Pancreas (tissue), 10 donors: ENCODE measurements at regions not wholly inside any gene's neighbourhood (a gene's known extent, or its start where the extent isn't known, plus 50 kb on each side); places are given as distances from the start of the nearest gene placed in this dataset.
"Not testable (repeated sequence)": the region's sequence is repeated elsewhere in the genome, so short reads cannot be mapped to it uniquely, and the experiment has no call there.

Source experiments
- ATAC-seq, 4 donors: fragments of 200-7000 bp; cut with Tn5 transposase; one replicate each; pipeline versions ENCODE4 v1.8.0 to v1.9.1; 2020; ENCODE audit warnings: mild to moderate bottlenecking in 4 of 4, moderate library complexity in 4 of 4
- DNase-seq, 6 donors: peaks; one replicate each; pipeline ENCODE4 v3.0.0-alpha.2; 2020
- FAIRE-seq: peaks from 2 replicates; lab custom pipeline; 2012; peaks lifted over from hg19 to GRCh38; lab: Jason Lieb, UNC
- H3K27ac ChIP-seq, 4 donors: fragments of 200-600 bp; sonication (generic); 1 replicate in 3 of 4; 2 replicates in 1 of 4; pipeline versions ENCODE4 v1.5.0 to v1.8.0; 2020
- H3K27me3 ChIP-seq, 4 donors: fragments of 200-600 bp; one replicate each; pipeline ENCODE4 v1.8.0; 2021
- H3K36me3 ChIP-seq, 3 donors: fragments of 200-600 bp; sonication (generic) in 1 of 3; one replicate each; pipeline versions ENCODE4 v1.5.0 to v1.8.0; 2020 to 2021
- H3K4me1 ChIP-seq, 3 donors: fragments of 200-600 bp; one replicate each; pipeline ENCODE4 v1.8.0; 2021
- H3K4me3 ChIP-seq, 4 donors: fragments of 200-600 bp; sonication (generic) in 2 of 4; one replicate each; pipeline versions ENCODE4 v1.5.0 to v1.8.0; 2020 to 2021
- H3K9me3 ChIP-seq, 4 donors: fragments of 200-600 bp; one replicate each; pipeline ENCODE4 v1.8.0; 2021
- WGBS, 2 donors: extraction: QIAGEN DNeasy Blood & Tissue Kit; methylation state at CpG; one replicate each; pipeline ENCODE4 v1.1.7; 2013; 5-methylcytosine and 5-hydroxymethylcytosine counted together
- intact Hi-C, 3 donors: fragments of 100-400 bp; cut with DNase I; formaldehyde crosslinking; loops; one replicate each; pipeline versions ENCODE4 v1.11.1 to v1.14.2; 2022
- TF ChIP-seq, protein P1 (sequence below), 4 donors: fragments of 200-600 bp; sonication (generic) in 3 of 4; IDR thresholded peaks; one replicate each; pipeline versions ENCODE4 v1.5.0 to v1.8.0; 2021; ENCODE audit warnings: antibody characterized with exemption in 4 of 4
- donor health status: healthy with polysubstance abuse.
- donor health status: DM: no; HTN: no; CAD: no; lungs with moderate emphysema.
- donor health status: DM: no; HTN: no; CAD: no.
- donor health status: control.
- donor health status: control.
- donor health status: Bipolar disorder and iron deficiency.
- donor health status: DM: yes; HTN: yes; CAD: no.
- donor health status: DM: no; HTN: no; CAD: no.
- donor health status: DM: no; HTN: no; CAD: no.
- donor health status: DM: yes; HTN: yes; CAD: no.

DNA sequence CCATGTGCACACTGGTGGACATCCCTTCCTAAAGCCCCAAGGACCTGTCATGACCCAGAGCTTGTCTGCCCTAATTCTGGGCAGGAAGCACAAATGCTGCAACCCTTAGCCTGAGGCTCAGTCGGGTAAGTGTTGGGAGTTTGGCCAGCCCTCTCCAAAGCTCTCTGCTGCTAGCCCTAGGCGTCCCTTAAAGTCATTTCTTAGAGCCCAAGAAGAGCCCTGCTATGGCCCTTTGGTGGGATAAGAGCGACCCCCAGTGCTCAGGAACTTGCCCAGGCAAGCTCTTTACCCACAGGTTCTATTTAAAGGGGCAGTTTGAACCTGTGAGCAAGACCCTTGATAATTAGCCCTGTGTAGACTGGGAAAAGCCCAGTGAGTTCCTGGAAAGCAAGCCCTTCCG is 356.8 kb downstream of the RRAGC start:
- no peaks in the 10 kb centered on the region for H3K4me1 ChIP-seq
- no peaks in the 10 kb centered on the region for H3K36me3 ChIP-seq
- H3K27me3 ChIP-seq: no peaks in the 10 kb centered on the region
- intact Hi-C loops: no loop called here
- 32 to 37% methylated on average over 4 of the region's 4 CpGs for WGBS, 2 donors
- H3K9me3 ChIP-seq: no peaks in the 10 kb centered on the region
- H3K27ac ChIP-seq: no peak overlapping the region
- no peak for FAIRE-seq
- no peak for DNase-seq
- ATAC-seq: no peak
- TF ChIP-seq, protein P1, sequence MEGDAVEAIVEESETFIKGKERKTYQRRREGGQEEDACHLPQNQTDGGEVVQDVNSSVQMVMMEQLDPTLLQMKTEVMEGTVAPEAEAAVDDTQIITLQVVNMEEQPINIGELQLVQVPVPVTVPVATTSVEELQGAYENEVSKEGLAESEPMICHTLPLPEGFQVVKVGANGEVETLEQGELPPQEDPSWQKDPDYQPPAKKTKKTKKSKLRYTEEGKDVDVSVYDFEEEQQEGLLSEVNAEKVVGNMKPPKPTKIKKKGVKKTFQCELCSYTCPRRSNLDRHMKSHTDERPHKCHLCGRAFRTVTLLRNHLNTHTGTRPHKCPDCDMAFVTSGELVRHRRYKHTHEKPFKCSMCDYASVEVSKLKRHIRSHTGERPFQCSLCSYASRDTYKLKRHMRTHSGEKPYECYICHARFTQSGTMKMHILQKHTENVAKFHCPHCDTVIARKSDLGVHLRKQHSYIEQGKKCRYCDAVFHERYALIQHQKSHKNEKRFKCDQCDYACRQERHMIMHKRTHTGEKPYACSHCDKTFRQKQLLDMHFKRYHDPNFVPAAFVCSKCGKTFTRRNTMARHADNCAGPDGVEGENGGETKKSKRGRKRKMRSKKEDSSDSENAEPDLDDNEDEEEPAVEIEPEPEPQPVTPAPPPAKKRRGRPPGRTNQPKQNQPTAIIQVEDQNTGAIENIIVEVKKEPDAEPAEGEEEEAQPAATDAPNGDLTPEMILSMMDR (IDR thresholded peaks at IDR 0.05): no peak
- H3K4me3 ChIP-seq: no peak overlapping the region

DNA sequence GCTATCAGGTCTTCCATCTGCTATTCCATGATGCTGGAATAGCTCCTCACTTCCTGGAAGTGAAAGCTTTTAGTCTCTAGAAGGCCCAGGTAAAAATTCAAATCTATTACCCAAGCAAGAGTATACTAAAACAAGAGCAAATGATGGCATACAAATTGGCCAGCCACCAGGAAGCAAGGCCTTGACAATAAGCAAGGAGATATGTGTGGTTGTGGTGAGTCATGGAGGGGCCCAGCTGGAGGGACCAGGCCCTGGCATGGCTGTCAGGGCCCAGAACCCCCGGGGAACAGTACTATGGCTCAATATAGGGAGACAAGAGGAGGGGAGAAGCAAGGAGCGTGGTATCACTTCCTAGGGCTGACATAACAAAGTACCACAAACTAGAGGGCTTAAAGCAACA is 358.7 kb downstream of the RRAGC start:
- H3K9me3 ChIP-seq: no peaks in the 10 kb centered on the region
- FAIRE-seq: no peak
- H3K27me3 ChIP-seq: no peaks in the 10 kb centered on the region
- no peak overlapping the region for H3K27ac ChIP-seq
- no peaks in the 10 kb centered on the region for H3K36me3 ChIP-seq
- ATAC-seq: no peak
- H3K4me1 ChIP-seq: no peaks in the 10 kb centered on the region
- DNase-seq: no peak
- 60 to 66% methylated on average over 2 of the region's 2 CpGs for WGBS, 2 donors
- no peak overlapping the region for H3K4me3 ChIP-seq
- intact Hi-C loops: no loop called here
- TF ChIP-seq, protein P1 (IDR thresholded peaks at IDR 0.05): no peak

DNA sequence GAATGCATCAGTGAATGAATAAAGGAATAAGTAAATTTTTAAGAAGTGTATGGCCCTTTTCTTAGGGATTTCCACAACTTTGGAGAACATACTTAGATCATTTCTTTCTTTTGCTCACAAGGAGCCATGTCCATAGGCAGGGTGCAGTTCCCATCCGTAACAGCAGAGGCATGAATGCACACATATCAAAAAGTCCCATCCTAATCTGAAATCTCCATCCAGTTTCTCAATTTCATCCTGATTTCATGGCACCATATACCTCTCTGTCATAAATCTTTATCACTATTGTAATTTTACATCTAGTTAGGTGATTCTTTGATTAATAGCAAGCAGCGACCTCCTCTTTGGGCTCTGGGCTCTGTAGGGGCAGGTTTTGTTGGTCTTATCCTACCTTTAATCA is 359.2 kb downstream of the RRAGC start:
- no peak for ATAC-seq
- no peak for FAIRE-seq

DNA sequence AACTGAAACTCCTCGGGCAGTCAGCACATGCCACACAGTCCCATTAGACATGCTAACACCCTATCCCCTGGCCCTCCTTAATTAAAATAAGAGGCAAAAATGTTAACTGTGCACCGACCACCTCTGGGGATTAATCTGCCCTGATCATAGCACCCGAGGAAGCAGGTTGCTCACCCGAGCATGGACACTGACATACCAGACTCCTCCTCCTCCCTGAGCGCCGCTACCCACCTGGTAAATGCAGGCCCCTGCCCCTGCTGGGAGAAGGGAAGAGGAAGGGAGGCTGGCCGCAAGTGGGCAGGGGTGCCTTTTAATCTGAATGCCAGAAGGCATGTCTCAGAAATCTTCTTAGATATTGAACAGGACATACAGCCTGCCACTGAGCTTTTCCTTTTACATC is 360.9 kb downstream of the RRAGC start:
- H3K27ac ChIP-seq: no peak overlapping the region
- TF ChIP-seq, protein P1 (IDR thresholded peaks at IDR 0.05): no peak
- H3K9me3 ChIP-seq: no peaks in the 10 kb centered on the region
- no peaks in the 10 kb centered on the region for H3K4me1 ChIP-seq
- no peaks in the 10 kb centered on the region for H3K36me3 ChIP-seq
- WGBS, 2 donors: 42% methylated on average over 7 of the region's 7 CpGs
- H3K4me3 ChIP-seq: no peak overlapping the region
- no peak for FAIRE-seq
- no peaks in the 10 kb centered on the region for H3K27me3 ChIP-seq
- DNase-seq: no peak
- intact Hi-C loops: no loop called here
- ATAC-seq: no peak

More for the DNA sequence above, 359.2 kb downstream of the RRAGC start:
- Histone ChIP-seq H3K4me3 (no peak overlapping the region), H3K36me3 (no peaks in the 10 kb centered on the region), H3K27me3 (no peaks in the 10 kb centered on the region), H3K4me1 (no peaks in the 10 kb centered on the region), H3K9me3 (no peaks in the 10 kb centered on the region), H3K27ac (no peak overlapping the region)
- intact Hi-C loops: no loop called here
- no peak for DNase-seq
- TF ChIP-seq, protein P1 (IDR thresholded peaks at IDR 0.05): no peak
- WGBS, 2 donors: 62 to 68% methylated on average over 2 of the region's 2 CpGs

DNA sequence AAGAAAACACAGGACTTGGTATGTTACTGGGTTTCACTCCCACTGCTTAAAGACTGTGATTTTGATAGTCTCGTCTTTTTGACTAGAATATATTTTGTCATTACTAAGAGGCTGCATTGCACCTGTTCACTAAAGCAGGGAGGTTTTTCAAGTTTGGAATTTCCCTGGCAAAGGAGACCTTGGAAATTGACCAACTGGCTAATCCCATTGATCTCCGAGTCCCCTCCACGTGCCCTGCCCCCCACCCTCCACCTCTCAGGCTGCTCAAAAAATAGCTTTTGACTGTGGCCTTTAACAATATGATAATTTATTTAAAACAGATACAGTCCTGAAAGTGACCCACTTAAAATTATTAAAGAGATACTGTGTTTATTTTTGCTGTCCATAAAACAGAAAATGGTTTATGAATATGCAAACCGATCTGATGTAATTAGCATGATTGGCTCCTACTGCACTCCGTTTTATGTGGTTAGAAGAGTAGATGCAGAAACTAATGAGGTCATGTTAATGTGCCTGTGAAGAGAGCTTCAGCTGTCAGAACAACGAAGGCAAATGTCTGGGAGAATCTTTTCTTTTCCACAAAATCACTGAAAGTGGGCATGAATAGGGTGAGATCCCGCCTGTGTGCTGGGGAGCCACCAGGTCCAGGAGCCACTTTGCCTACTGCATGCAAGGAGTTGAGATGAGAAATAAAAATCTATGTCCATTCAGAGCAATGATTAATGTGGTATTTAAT is 361.5 kb downstream of the RRAGC start:
- no peak for DNase-seq
- Histone ChIP-seq H3K36me3 (no peaks in the 10 kb centered on the region), H3K27me3 (no peaks in the 10 kb centered on the region), H3K27ac (no peak overlapping the region), H3K4me1 (no peaks in the 10 kb centered on the region), H3K9me3 (no peaks in the 10 kb centered on the region), H3K4me3 (no peak overlapping the region)
- intact Hi-C loops: no loop called here
- no peak for FAIRE-seq
- TF ChIP-seq, protein P1 (IDR thresholded peaks at IDR 0.05): no peak
- 44 to 46% methylated on average over 7 of the region's 7 CpGs for WGBS, 2 donors
- ATAC-seq: no peak

DNA sequence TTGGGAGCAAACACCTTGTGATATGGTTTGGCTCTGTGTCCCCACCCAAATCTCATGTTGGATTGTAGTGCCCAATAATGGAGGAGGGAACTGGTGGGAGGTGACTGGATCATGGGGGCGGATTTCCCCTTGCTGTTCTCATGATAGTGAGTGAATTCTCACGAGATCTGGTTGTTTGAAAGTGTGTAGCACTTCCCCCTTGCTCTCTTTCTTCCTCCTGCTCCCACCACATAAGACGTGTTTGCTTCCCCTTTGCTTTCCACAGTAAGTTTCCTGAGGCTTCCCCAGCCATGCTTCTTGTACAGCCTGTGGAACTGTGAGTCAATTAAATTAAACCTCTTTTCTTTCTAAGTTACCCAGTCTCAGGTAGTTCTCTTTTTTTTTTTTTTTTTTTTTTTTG is 366.3 kb downstream of the RRAGC start:
- FAIRE-seq, H3K4me3 ChIP-seq, H3K27me3 ChIP-seq, DNase-seq, H3K36me3 ChIP-seq, H3K9me3 ChIP-seq, ATAC-seq, intact Hi-C loops, H3K27ac ChIP-seq, H3K4me1 ChIP-seq: not testable (repeated sequence)
- 51 to 58% methylated on average over 3 of the region's 3 CpGs for WGBS, 2 donors
